HL-60 (cell line): ENCODE measurements at regions not wholly inside any gene's neighbourhood (a gene's known extent, or its start where the extent isn't known, plus 50 kb on each side); places are given as distances from the start of the nearest gene placed in this dataset.

Experiments used
- DNase-seq, 2 experiments: peaks; one replicate each; pipeline ENCODE4 v3.0.0-alpha.2; 2010 to 2020; ENCODE audit warnings: low read depth in 1 of 2, low spot score in 1 of 2
- H3K27ac ChIP-seq: fragments of 250-450 bp; sonication (Bioruptor Pico); replicated peaks from 2 replicates; pipeline ENCODE4 v1.5.1; 2020; ENCODE audit warnings: mild to moderate bottlenecking, moderate library complexity
- H3K27me3 ChIP-seq: fragments of 250-450 bp; sonication (Bioruptor Pico); 2 replicates; pipeline ENCODE4 v1.5.1; 2021; ENCODE audit warnings: mild to moderate bottlenecking, moderate library complexity; ENCODE audit not compliant: insufficient read depth, poor library complexity, severe bottlenecking
- H3K4me3 ChIP-seq: replicated peaks from 2 replicates; pipeline ENCODE4 v1.5.1; 2011; ENCODE audit warnings: mild to moderate bottlenecking, control low read depth, low read length; ENCODE audit not compliant: insufficient read depth
- GABPA ChIP-seq: IDR thresholded peaks from 2 replicates; pipeline ENCODE4 v1.6.1; 2012; ENCODE audit warnings: low read depth
- POLR2AphosphoS5 ChIP-seq: IDR thresholded peaks from 2 replicates; pipeline ENCODE4 v1.6.1; 2012; ENCODE audit warnings: low read depth
- SPI1 ChIP-seq: IDR thresholded peaks from 2 replicates; pipeline ENCODE4 v1.6.1; 2012; ENCODE audit warnings: low read depth, mild to moderate bottlenecking, borderline replicate concordance
- TF ChIP-seq, protein P1 (sequence below): IDR thresholded peaks from one replicate; pipeline ENCODE4 v1.5.1; 2011; ENCODE audit warnings: low read length, control low read depth, inconsistent platforms; ENCODE audit not compliant: insufficient read depth
- TF ChIP-seq, protein P2 (sequence below): IDR thresholded peaks from 2 replicates; pipeline ENCODE4 v1.6.1; 2012; ENCODE audit warnings: low read depth; ENCODE audit not compliant: insufficient replicate concordance

DNA sequence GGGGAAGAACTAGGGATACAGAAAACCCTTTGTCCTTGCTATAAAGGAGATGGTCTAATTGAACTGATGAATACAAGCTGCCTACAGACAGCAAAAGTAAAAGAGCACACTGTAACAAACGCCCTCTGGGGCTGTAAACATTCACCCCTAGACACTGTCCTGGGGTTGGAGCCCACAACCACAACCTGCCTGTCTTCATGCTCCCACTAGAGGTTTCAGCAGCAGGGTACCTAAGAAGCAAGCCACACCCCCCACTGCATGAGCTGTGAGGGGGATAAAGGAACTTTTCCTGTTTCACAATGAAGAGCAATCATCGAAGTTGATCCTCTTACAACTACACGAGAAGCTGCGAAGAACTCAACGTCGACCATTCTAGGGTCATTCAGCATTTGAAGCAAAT, 90.5 kb upstream of the LUZP2 start:
- Histone ChIP-seq H3K4me3 (no peak overlapping the region), H3K27me3 (no peaks in the 10 kb centered on the region), H3K27ac (no peak overlapping the region)
- no peak for DNase-seq
- no peak for TF ChIP-seq GABPA
- TF ChIP-seq, protein P1, sequence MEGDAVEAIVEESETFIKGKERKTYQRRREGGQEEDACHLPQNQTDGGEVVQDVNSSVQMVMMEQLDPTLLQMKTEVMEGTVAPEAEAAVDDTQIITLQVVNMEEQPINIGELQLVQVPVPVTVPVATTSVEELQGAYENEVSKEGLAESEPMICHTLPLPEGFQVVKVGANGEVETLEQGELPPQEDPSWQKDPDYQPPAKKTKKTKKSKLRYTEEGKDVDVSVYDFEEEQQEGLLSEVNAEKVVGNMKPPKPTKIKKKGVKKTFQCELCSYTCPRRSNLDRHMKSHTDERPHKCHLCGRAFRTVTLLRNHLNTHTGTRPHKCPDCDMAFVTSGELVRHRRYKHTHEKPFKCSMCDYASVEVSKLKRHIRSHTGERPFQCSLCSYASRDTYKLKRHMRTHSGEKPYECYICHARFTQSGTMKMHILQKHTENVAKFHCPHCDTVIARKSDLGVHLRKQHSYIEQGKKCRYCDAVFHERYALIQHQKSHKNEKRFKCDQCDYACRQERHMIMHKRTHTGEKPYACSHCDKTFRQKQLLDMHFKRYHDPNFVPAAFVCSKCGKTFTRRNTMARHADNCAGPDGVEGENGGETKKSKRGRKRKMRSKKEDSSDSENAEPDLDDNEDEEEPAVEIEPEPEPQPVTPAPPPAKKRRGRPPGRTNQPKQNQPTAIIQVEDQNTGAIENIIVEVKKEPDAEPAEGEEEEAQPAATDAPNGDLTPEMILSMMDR, result no peak

DNA sequence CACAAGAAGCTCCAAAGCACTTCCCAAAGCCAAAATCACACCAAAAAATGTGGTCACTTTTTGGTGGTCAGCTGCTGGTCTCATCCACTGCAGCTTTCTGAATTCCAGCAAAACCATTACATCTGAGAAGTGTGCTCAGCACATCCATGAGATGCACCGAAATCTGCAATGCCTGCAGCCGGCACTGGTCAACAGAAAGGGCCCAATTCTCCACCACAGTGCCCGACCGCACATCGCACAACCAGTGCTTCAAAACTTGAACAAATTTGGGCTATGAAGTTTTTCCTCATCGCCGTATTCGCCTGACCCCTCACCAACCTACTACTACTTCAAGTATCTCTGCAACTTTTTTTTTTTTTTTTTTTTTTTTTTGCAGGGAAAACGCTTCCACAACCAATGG, 89.9 kb upstream of the LUZP2 start:
- Histone ChIP-seq H3K27me3 (no peaks in the 10 kb centered on the region), H3K4me3 (no peak overlapping the region), H3K27ac (no peak overlapping the region)
- no peak for DNase-seq
- TF ChIP-seq GABPA, result no peak
- no peak for TF ChIP-seq POLR2AphosphoS5
- TF ChIP-seq, protein P2, sequence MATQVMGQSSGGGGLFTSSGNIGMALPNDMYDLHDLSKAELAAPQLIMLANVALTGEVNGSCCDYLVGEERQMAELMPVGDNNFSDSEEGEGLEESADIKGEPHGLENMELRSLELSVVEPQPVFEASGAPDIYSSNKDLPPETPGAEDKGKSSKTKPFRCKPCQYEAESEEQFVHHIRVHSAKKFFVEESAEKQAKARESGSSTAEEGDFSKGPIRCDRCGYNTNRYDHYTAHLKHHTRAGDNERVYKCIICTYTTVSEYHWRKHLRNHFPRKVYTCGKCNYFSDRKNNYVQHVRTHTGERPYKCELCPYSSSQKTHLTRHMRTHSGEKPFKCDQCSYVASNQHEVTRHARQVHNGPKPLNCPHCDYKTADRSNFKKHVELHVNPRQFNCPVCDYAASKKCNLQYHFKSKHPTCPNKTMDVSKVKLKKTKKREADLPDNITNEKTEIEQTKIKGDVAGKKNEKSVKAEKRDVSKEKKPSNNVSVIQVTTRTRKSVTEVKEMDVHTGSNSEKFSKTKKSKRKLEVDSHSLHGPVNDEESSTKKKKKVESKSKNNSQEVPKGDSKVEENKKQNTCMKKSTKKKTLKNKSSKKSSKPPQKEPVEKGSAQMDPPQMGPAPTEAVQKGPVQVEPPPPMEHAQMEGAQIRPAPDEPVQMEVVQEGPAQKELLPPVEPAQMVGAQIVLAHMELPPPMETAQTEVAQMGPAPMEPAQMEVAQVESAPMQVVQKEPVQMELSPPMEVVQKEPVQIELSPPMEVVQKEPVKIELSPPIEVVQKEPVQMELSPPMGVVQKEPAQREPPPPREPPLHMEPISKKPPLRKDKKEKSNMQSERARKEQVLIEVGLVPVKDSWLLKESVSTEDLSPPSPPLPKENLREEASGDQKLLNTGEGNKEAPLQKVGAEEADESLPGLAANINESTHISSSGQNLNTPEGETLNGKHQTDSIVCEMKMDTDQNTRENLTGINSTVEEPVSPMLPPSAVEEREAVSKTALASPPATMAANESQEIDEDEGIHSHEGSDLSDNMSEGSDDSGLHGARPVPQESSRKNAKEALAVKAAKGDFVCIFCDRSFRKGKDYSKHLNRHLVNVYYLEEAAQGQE, result no peak
- no peak for TF ChIP-seq SPI1
- TF ChIP-seq, protein P1, result no peak

DNA sequence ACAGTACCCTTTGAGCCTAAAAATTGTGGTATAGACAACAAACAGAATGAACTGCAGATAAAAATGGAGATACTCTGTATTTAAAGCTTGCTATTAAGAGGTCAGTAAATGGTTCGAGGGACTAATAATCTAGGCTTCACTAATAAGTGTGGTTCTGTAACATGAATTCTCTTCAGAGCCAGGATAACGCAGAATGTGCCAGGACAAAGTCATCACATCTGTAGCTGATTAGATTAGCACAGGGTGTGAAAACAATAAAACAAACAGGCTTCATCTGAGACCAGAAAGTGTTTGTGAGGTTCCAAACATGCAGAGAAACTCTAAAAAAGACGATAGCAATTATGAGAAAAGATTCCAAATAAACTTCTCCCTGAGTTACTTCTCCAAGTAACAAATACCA, 89.1 kb upstream of the LUZP2 start:
- no peaks in the 10 kb centered on the region for H3K27me3 ChIP-seq
- H3K27ac ChIP-seq, result no peak overlapping the region
- no peak for DNase-seq
- TF ChIP-seq SPI1 (no peak), GABPA (no peak), POLR2AphosphoS5 (no peak)
- TF ChIP-seq, protein P2, result no peak
- TF ChIP-seq, protein P1, result no peak
- no peak overlapping the region for H3K4me3 ChIP-seq

DNA sequence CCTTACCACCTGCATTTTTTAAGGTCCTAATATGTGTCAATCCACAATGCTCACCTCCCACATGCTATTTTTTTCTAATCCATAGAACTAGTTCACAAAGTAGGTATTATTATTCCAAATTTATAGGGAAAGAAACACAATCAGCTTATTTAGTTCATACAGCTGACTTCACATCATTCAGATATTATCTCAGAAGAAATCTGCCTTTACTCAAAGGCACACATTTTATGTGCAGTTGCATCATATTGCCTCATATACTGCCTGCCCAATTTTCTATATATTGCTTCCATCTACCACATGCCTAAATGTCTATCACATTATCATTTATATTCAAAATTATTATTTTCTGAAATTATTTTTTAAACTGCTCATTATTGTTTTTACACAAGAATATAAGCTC, 88.7 kb upstream of the LUZP2 start:
- DNase-seq, result no peak
- TF ChIP-seq, protein P1, result no peak
- TF ChIP-seq, protein P2, result no peak
- TF ChIP-seq POLR2AphosphoS5, result no peak
- TF ChIP-seq GABPA, result no peak
- TF ChIP-seq SPI1, result no peak
- Histone ChIP-seq H3K27ac (no peak overlapping the region), H3K4me3 (no peak overlapping the region), H3K27me3 (no peaks in the 10 kb centered on the region)
